GM23338 (cell line): ENCODE measurements at regions not wholly inside any gene's neighbourhood (a gene's known extent, or its start where the extent isn't known, plus 50 kb on each side); places are given as distances from the start of the nearest gene placed in this dataset.

Source experiments
- CTCF ChIP-seq, 2 experiments: fragments of 200-600 bp in 1 of 2; sonication (generic) in 1 of 2; conservative IDR thresholded peaks; 2 replicates each; pipeline versions ENCODE4 v1.5.1 to v1.6.1; 2016 to 2017; ENCODE audit warnings: antibody characterized with exemption in 2 of 2, low read depth in 2 of 2, mild to moderate bottlenecking in 2 of 2, moderate library complexity in 1 of 2
- EZH2phosphoT487 ChIP-seq: fragments of 200-600 bp; sonication (generic); IDR thresholded peaks from one replicate; pipeline ENCODE4 v1.8.1; 2018; ENCODE audit warnings: antibody characterized with exemption; ENCODE audit not compliant: unreplicated experiment
- REST ChIP-seq: IDR thresholded peaks from one replicate; pipeline ENCODE4 v1.6.1; 2018; ENCODE audit warnings: antibody characterized with exemption; ENCODE audit not compliant: unreplicated experiment

GRCh38 chr15:62889141-62889661 is 153.3 kb upstream of the TPM1 start:
- TF ChIP-seq CTCF (conservative IDR thresholded peaks at IDR 0.05; ENCODE audit: low read depth in 2 of 2), result no peak
- no peak for TF ChIP-seq REST
- TF ChIP-seq EZH2phosphoT487, result no peak
